Activated CD4-positive, CD25-positive, alpha-beta regulatory T cell treated with anti-CD3 and anti-CD28 coated beads, Interleukin-2, amount 50 U/mL, for 72 hours (primary cell): ENCODE measurements at regions not wholly inside any gene's neighbourhood (a gene's known extent, or its start where the extent isn't known, plus 50 kb on each side); places are given as distances from the start of the nearest gene placed in this dataset.
"Not testable (repeated sequence)": the region's sequence is repeated elsewhere in the genome, so short reads cannot be mapped to it uniquely, and the experiment has no call there.

ENCODE experiments used
- DNase-seq: peaks from one replicate; pipeline ENCODE4 v3.0.0; 2021

- DNase-seq = not testable (repeated sequence)
These were observed 113.4 kb downstream of the XPNPEP1 start for GRCh38 chr10:109809954-109810353.

GRCh38 chr10:109801191-109801590 is 122.1 kb downstream of the XPNPEP1 start:
- DNase-seq = not testable (repeated sequence)

DNA sequence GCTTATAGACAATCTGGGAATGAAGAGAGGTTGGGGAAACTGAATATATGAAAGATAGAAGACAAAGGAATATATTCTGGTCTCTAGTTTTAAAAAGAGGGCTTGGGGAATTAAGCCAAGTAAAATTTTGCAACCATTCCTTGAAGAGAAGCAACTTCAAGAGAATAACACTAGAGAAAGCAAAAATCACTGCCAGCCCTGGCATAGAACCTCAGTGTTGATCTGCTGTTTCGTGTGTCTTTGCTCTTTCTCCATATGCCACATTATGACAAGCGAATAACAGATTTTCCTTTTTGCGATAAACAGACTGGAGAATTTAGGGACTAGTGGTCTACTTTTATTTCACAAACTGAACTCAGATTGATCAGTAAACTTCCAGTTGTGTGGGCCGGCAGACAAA is 132.7 kb downstream of the XPNPEP1 start:
- no peak for DNase-seq

DNA sequence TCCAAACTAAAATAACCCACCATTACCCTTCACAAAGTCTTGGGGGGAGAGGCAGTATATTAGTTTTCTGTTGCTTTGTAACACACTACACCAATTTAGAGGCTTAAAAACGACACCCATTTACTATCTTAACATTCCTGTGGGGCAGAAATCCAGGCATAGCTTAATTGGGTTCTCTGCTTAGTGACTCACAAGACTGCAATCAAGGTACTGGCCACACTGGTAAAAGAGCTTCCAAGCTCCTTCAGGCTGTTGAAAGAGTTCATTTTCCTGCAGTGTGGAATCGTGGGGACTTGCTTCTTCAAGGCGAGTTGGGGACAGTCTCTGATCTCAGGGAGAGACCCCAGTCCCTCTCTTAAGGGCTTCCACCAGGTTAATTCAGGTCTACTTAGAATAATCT is 139.1 kb downstream of the XPNPEP1 start:
- DNase-seq = no peak

- DNase-seq = no peak
These were observed 140.0 kb downstream of the XPNPEP1 start for GRCh38 chr10:109783286-109783685.

- DNase-seq = no peak
These were observed 142.3 kb downstream of the XPNPEP1 start for GRCh38 chr10:109780997-109781396.

- no peak for DNase-seq
These were observed 144.3 kb downstream of the XPNPEP1 start for GRCh38 chr10:109778993-109779392.

DNA sequence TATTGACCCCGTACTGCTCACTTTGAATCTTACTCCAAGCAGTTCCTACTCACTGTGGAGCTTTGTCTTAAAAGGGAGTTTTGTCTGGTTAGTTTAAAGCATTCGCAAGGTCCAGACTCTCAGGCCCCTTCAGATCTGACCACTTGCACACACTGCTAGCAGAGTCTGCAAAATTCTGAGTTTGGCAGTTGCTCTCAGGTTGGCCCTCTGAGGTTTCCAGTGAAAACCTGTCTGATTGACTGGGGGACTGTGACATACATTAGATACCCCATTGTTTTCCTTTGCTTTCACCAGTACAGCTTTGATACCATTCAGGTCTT is 149.2 kb downstream of the XPNPEP1 start:
- no peak for DNase-seq

DNA sequence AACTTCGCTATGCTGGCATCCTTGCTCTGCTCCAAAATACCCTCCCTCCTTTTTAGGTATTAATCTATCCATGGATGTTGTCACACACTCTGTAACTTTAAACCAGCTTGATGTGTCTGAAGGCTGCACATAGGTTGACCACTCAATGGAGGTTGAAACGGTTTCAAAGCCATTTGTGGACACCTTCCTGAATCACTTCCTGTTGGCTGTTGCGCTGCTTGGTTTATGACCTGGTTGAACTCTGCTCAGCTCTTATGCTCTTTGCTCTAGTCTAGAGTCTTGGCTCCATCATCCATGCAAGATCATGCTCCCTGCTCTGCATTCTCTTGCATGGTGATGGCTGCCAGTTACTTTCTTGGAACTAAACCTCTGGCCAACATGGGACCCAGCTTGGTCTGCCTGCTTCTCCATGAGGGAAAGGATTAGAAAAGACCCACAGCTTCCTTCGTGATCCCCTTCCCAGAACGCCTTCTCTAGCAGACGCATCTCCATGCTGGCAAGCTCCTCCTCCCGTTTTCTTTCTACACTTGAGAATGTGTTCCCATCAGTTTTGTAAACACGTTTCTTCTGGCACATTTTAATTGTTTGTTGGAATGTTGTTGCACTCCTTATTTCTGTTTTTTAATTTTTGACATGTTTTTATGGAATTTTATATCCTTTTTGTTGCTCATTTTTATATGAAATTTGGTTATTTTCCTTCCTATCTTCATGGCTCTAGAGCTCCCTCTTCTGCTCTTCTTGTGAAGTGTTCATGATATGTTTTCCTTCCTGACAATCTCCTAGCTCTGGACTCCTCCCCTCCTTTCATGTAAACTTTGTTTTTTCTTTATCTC is 149.8 kb downstream of the XPNPEP1 start:
- no peak for DNase-seq

DNA sequence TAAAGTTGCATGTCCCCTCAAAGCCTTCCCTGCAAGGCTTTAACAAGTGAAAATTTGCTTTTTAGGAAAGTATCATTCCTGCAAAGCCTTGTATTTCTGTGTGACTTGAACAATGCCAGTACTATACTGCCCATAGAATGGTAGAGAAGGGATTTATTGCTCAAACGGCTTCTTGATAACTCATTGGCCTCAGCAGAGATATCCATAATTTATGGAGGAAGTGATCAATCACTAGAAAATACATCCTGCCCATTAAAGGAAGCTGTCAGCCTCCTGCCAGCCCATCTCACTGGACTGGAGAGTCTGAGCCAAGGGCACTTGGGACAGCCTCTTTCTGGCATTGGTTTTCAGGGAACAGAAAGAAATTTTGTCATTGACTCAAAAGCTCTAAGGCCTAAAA is 152.6 kb downstream of the XPNPEP1 start:
- no peak for DNase-seq

- no peak for DNase-seq
These were observed 153.3 kb downstream of the XPNPEP1 start for GRCh38 chr10:109769966-109770365.

GRCh38 chr10:109765838-109766237 is 157.5 kb downstream of the XPNPEP1 start:
- DNase-seq = no peak

- no peak for DNase-seq
These were observed 160.8 kb downstream of the XPNPEP1 start for GRCh38 chr10:109762555-109762954.

- DNase-seq = not testable (repeated sequence)
These were observed 165.6 kb downstream of the XPNPEP1 start for GRCh38 chr10:109757670-109758069.

GRCh38 chr10:109746861-109747260 is 176.4 kb downstream of the XPNPEP1 start:
- no peak for DNase-seq

DNA sequence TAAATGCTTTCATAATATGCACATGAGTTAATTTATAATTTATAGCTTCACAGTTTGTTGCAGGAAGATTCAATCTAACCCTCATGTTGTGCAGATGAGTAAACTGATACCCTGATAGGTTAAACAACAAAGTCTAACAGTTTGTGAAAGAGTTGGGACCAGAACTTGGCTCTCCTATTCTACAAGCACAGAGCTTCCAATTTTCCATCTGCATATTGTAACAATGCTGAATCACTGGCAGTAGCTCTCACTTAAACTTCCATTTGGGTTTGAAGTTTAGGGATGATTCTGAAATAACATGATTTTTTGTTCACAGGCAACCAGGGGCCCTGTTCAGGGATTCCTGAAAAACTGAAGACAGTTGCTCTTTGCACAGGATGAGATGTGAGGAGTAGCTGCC is 179.3 kb downstream of the XPNPEP1 start:
- DNase-seq = no peak

DNA sequence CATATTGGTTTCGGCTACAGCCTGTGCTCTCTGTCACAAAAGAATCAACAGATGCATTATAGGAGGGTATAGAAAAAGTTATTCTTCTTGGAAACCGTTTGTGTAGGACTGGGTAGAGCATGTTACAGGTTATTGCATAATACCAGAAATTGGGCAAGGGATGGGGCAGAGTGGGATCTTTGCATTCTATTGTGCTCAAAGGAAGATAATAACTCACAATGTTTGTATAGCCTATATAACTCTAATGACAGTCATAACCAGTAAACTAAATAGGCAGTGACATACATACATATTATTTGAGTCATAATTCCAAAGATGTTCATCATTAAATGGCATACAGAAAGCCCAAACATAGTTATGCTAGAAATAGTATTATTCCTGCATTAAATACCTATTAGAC is 179.7 kb downstream of the XPNPEP1 start:
- no peak for DNase-seq

DNA sequence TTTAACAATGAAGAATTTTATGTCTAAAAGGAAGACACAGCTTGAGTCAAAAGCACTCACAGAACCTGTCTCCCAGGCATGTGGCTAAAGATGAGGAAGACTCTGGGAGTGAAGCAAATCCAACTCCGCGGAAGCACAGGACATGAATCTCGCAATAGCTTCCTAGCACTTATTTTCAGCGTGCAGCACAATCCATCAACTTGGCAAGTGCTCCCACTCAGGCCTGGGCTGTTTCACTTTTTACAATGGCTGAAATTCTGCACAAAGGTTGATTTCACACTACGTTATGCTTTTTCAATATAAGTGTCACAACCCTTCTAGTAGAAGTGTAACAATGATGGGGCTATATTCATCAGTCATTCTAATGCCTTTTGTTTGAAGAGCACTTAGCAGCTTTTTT is 180.2 kb downstream of the XPNPEP1 start:
- no peak for DNase-seq

DNA sequence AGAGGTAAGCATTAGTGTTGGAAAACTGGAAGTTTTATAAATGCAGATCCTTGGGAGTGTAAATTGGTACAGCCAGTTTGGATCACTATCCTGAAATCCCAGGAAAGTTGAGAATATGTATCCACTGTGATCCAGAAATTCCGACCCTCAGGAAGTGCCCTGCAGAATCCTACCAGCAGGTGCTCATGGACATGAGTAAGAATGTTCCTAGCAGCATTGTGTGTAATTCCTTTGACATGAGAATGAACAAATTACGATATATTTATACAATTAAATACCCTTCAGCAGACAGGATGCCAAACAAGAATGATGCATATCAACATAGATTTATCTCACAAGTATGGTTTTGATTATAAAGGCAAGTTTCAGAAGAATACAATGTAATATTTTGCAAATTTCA is 181.6 kb downstream of the XPNPEP1 start:
- no peak for DNase-seq

GRCh38 chr10:109740436-109740835 is 182.9 kb downstream of the XPNPEP1 start:
- DNase-seq = no peak

GRCh38 chr10:109737626-109738025 is 185.7 kb downstream of the XPNPEP1 start:
- DNase-seq = no peak

DNA sequence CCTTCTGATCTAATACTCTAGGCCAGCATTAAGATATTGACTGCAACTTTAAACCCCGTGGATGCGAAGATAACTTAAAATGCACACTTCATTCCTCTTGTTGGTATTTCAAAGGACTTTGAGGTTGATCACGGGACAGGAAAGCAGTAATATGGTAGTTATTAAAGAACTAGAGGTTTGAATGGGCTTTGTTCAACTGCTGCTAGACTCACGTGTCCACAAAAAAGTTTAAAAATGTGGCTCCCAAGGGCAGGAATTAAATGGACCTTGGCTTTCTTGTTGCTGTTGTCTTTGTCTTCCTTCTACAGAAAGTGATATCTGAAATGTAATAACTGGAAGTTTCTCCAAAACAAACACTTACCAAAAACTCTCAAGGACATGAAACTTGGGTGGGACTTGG is 186.3 kb downstream of the XPNPEP1 start:
- no peak for DNase-seq

DNA sequence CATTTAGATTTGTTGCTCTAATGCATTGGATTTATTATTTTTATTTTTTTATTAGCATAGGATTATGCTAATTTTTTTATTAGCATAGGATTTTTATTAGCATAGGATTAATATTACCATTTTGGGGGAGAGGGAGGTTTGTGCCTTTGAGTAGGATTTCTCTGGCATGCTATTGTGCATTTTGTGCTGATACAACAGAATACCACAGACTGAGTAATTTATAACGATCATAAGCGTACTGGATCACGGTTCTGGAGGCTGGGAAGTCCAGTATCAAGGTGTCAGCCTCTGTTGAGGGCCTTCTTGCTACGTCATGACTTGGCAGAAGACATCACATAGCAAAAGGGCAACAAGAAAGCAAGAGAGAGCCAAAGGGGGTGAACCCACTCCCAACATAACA is 187.5 kb downstream of the XPNPEP1 start:
- no peak for DNase-seq

DNA sequence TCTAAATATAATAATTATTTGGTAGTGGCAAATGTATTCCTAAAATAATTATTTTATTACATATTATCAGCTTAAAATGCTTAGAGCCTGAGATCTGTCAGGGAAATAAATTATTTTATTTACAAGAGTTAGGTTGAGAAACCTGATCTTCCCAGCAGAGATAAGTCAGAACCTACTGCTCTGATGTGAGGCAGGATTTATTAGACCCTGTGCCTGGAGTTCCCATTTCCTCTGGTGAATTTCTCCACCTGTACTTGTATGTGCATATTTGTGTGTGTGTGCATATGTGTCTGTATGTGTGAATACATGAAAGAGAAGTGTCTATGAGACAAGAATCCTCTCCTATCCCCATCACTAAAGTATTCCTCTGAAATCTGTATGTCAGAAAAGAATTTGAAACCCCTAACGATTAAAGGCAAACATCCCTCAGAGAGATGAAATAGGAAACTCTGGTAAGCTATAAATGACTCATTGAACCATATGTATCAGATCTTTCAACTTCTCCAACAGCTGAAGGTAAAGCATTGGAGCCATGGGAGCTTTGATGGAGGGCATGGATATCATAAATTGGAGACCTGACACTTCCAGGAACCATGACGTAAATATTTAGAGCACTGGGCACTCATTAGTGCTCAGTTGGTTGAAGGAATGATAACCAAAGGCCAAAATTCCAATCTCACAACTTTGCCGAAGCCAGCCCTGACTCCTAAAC is 190.9 kb downstream of the XPNPEP1 start:
- DNase-seq = no peak

DNA sequence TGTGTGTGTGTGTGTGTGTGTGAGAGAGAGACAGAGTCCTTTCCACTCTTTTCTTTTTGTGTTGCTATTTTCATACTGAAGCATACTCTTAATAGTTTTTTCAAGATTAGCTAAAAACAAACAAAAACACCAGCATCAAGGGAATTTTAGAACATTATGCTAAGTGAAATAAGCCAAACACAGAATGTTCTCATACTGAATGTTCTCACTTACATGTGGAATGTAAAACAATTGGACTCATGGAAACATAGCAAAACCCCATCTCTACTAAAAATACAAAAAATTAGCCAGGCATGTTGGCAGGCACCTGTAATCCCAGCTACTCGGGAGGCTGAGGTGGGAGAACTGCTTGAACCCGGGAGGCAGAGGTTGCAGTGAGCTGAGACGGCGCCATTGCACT is 193.4 kb downstream of the XPNPEP1 start:
- not testable (repeated sequence) for DNase-seq
